Ovary (tissue), 3 donors: ENCODE measurements at regions not wholly inside any gene's neighbourhood (a gene's known extent, or its start where the extent isn't known, plus 50 kb on each side); places are given as distances from the start of the nearest gene placed in this dataset.

Source experiments
- CTCF ChIP-seq, 3 donors: fragments of 450-650 bp in 2 of 3; fragments of 200-600 bp in 1 of 3; IDR thresholded peaks; one replicate each; pipeline versions ENCODE4 v1.5.1 to v1.8.0; 2016 to 2022; ENCODE audit warnings: antibody characterized with exemption in 3 of 3, mild to moderate bottlenecking in 1 of 3
- EP300 ChIP-seq: sonication (generic); formaldehyde crosslinking; IDR thresholded peaks from one replicate; pipeline ENCODE4 v1.6.1; 2017; ENCODE audit warnings: antibody characterized with exemption
- POLR2A ChIP-seq: fragments of 450-650 bp; IDR thresholded peaks from one replicate; pipeline ENCODE4 v1.6.1; 2017; ENCODE audit warnings: antibody characterized with exemption, mild to moderate bottlenecking, moderate library complexity
- donor health status: DM: no; HTN: no; CAD: no.

GRCh38 chr12:91327131-91327530 is 144.5 kb upstream of the DCN start:
- TF ChIP-seq CTCF (IDR thresholded peaks at IDR 0.05) (no peak), EP300 (no peak), POLR2A (no peak)
